GM18861 (cell line): ENCODE measurements at regions not wholly inside any gene's neighbourhood (a gene's known extent, or its start where the extent isn't known, plus 50 kb on each side); places are given as distances from the start of the nearest gene placed in this dataset.

ENCODE experiments used
- ATAC-seq: cut with Tn5 transposase; IDR thresholded peaks from one replicate; pipeline ENCODE4 v1.9.1; 2021; ENCODE audit not compliant: unreplicated experiment

GRCh38 chr5:13569090-13569715, 375.3 kb downstream of the DNAH5 start:
- no peak for ATAC-seq

DNA sequence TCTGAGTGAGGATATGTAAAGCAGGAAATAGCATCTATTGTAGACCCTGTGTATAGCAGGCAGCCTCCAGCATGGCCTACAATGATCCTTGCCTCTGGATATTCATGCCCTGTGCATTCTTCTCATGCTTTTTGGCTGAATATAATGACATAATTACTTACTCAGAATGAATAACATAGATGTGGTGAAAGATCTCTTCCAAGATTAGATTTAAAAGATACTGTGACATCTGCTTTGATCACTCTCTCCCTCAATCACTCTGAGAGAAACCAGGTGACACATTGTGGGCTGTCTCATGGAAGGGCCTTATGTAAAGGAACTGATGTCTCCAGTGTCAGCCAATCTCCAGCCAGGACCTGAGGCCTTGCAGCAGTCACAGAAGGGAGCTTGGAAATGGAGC, 376.7 kb downstream of the DNAH5 start:
- no peak for ATAC-seq

DNA sequence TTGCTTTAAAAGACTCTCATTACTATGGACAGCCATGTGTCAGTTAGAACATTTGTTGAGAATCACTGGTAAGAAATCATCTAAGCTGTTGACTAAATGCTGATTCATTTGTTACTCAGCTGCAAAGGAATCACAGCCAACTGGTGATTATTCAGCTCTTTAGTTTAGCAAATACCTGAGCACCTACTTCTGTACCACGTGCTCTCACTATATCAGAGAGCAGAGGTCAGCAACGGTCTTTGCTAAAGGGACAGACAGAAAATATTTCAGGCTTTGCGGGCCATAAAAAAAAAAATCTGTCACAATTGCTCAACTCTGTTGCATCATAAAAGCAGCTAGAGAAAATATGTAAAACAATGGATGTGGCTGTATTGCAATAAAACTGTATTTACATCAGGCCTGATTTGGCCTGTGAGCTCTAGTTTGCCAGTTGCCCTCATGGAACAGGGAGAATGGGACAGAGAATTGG, 377.6 kb downstream of the DNAH5 start:
- no peak for ATAC-seq

DNA sequence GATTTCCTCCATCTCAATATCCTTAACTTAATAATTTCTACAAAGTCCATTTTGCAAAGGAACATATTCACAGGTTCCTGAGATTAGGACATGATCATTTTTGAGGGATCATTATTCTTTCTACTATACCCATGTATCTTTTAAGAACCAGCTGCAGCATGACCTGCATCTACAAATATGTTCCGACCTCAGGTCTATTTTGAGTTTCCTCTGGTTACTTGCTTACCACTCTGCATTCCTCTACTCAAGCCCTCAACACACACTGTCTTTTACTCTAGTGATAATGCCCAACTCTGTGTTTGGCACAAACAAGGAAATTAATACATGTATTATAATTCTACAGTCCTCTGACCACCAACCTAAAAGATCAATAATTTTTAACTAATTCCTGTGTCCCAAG, 386.1 kb downstream of the DNAH5 start:
- ATAC-seq = no peak

DNA sequence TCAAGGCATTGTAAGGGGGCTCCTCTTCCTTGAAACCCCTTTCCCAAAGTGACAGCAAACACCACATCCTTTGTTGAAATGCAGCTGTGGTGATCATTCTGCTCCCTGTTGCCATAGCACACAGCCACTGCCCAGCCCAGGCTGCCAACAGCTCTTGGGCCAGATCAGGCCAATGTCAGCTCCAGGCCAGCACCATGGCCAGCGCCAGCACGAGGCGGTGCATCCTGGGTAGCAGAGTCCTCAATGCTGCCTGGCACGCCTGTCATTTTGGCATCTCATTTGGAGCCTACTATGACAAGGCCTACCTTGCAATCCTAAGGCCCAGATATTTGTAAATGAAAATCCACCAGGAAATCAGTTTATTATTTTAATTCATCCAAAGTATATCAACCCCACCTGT, 390.6 kb downstream of the DNAH5 start:
- ATAC-seq = no peak

DNA sequence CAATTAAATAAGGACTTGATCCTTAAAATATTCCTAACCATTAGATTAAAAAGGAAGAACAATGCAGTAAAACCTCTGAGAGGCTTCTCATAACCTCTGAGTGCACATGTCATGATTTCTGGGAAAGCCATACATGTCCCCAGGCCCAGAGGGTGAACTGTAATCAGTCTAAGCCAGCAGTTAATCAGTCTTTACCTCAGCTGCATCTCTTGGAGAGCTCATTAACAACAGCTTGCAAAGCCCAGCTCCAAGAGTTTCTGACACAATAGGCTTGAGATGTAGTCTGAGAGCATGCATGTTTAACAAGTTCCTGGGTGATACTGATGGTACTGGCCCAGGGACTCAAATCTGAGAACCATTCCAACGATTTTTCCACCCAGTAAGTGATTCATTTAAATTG, 392.1 kb downstream of the DNAH5 start:
- ATAC-seq = no peak

DNA sequence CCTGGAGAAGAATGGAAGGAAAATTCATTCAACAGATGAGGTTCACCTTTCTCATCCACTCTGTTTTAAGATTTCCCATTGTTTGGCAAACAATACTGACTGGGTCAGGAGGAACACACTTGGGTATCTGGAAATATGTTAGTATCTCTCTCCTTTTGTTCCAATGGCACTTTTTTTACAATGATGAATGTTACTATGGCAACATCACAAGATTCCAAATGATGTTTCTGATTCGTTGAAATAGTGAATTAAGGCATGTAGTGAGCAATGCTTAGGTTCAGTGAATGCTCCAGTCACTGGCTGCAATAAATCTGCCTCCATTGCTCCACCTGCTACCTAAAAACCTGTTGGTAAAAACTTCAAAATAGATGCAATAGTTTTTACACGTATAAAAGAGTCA, 392.8 kb downstream of the DNAH5 start:
- ATAC-seq = no peak

- no peak for ATAC-seq
Measured at GRCh38 chr5:13540168-13540750, 404.2 kb downstream of the DNAH5 start.

GRCh38 chr5:13536933-13537332, 407.6 kb downstream of the DNAH5 start:
- no peak for ATAC-seq

DNA sequence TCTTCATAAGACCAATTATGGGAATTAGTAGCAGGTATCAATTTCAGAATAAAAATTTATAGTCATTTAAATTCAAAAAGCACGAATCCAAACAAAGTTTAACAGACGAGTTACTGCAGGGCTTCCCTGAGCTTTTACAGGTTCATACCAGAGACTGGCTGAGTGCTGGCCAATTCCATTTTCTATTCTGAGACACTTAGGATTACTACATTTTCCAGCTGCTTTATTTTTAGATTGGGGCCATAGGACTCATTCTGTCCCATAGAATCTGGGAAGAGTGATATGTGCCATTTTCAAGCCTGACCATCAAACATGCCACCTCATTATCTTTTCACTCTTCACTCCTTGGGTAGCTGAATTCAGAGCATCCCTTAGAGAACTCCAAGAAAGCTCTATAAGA, 410.7 kb downstream of the DNAH5 start:
- no peak for ATAC-seq

DNA sequence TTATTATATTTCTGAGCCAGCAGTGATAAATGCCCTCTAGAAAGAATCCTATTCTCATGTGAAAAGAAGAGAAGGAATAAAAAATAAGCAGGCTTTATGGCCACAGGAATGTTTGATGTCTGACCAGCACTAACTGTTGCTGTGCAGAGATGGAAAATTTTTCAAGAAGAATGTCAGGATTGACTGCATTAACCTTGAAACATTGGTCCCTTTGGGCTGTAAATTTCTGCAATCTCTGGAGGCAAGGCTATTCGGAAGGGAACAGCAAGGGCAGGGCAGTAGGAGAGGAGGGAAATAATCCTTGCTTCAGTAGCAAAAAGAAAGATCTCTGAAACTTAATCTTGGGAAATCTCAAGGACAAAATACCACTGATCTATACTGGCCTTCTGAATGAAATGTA, 415.2 kb downstream of the DNAH5 start:
- no peak for ATAC-seq

DNA sequence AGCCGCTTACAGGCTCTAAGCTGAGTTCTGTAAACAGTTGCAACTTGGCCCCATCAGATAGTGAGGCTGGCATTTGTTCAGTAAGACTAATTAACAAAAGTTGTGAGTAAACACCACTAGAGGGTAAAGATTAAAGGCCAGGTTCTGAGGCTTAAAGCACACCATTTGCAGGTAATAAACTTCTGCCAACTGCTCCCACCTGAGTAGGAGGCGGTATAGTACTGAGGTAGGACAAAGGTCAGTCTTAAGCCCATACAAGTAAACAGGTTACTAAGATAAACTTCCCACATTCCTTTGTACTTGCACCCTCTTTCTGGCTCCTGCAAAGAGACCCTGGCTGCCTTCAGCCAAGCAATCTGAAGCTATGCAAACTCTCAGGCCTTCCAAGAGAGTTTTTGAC, 419.6 kb downstream of the DNAH5 start:
- no peak for ATAC-seq

GRCh38 chr5:13519131-13519530, 425.4 kb downstream of the DNAH5 start:
- ATAC-seq = no peak

- ATAC-seq = no peak
Measured at GRCh38 chr5:13516195-13516594, 428.3 kb downstream of the DNAH5 start.

- no peak for ATAC-seq
Measured at GRCh38 chr5:13511442-13511841, 433.0 kb downstream of the DNAH5 start.

DNA sequence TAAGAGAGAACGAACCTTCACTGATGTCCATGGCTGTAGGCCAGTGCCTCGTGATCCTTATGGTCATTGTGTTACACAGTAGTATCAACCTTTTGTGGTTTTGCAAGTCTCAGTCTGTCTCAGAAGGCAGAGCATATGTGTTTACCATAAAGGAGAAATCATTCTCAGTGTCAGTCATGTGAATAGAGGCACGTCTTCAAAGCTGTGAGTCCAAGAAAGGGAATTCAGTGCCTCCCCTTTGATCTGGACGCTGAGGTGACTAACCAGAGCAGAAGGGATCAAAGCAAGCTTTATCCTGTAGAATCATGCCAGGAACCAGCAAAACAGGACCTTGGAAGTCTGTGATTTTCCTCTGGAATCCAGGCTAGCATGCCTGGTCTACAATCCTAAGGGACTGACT, 433.9 kb downstream of the DNAH5 start:
- no peak for ATAC-seq

DNA sequence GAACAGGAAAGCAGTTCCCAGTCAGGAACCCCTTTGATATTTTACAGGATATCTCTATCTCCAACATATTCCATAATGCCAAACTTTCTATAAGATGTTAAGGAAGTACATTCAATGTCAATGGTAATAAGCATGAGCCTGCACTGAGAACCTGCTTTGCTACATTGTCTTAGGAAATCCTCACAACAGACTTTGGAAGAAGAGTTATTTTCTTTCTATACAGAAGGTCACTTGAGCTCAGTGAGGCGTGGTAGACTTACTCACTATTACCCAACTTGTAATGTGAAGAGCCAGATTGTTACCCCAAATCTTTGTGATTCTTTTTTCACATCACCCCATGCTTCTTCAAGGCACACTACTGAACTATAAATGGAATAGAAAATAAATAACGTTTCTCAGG, 435.9 kb downstream of the DNAH5 start:
- no peak for ATAC-seq

DNA sequence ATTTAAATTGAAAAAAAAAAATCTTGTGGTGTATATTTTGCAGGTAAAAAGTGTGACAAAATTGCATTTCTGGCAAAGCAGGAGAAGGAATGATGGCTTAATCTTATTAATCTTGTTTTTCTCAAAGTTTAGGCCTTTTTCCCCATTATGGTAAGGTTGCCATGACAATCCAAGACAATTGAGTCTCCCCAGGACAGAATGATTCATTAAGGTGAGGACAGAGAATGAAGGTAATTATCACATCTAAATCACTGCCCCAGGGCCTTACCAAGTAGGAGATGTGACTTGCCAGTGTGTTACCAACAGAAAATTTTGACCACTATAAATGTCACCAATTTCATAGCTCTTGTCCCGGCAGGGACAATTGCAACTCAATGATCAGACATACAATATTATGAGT, 439.2 kb downstream of the DNAH5 start:
- no peak for ATAC-seq

DNA sequence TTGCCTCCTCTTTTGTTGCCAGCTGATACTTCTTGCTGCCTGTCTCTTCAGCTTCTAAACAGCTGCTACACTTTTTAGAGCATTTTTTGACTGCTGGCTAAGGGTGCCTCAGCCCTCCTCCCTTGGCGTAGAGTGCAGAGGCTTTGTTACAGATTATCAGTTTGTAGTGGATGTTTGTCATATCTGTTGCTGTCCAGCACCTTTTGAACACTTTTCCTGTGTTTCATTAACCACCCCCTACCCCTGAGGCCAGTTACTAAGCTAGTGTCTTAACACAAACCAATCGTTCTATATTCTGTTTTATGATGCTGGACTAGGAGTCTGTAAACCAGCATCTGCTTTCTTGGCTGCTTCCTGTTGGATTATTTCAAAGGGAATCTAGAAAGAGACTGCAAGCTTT, 441.5 kb downstream of the DNAH5 start:
- no peak for ATAC-seq

DNA sequence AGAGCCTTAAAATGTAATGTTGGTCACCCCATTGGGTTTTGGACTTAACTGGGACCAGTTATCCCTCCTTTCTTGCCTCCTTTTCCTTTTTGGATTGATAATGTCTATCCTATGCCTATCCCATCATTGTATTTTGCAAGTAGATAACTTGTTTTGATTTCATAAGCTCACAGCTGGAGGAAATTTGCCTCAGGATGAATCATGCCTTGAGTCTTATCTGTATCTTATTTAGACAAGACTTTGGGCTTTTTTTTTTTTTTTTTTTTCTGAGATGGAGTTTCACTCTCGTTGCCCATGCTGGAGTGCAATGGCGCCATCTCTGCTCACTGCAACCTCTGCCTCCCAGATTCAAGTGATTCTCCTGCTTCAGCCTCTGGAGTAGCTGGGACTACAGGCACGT, 443.3 kb downstream of the DNAH5 start:
- ATAC-seq = no peak

- ATAC-seq = no peak
Measured at GRCh38 chr5:13498279-13498678, 446.2 kb downstream of the DNAH5 start.

DNA sequence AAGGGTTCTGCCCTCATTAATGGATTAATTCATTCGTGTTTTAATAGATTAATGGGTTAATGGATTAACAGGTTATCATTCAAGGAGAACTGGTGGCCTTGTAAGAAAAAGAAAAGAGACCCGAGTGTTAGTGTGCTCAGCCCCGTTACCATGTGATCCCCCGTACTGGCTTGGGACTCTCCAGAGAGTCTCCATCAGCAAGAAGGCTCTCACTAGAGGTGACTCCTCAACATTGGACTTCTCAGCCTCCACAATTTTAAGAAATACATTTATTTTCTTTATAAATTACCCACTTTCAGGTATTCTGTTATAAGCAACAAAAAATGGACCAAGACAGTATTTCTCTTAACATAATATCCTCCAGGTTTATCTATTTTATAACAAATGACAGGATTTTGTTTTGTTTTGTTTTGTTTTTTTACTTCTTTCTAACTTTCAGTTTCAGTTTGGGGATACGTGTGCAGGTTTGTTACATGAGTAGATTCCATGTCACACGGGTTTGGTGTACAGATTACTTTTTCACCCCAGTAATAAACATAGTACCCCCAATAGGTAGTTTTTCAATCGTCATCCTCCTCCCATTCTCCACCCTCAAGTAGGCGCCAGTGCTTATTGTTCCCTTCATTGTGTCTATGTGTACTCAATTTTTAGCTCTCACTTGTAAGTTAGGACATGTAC, 456.1 kb downstream of the DNAH5 start:
- no peak for ATAC-seq

GRCh38 chr5:13480834-13481233, 463.7 kb downstream of the DNAH5 start:
- ATAC-seq = no peak
